GM19328 (cell line): ENCODE measurements at regions not wholly inside any gene's neighbourhood (a gene's known extent, or its start where the extent isn't known, plus 50 kb on each side); places are given as distances from the start of the nearest gene placed in this dataset.
"Not testable (repeated sequence)": the region's sequence is repeated elsewhere in the genome, so short reads cannot be mapped to it uniquely, and the experiment has no call there.

Source experiments
- ATAC-seq: cut with Tn5 transposase; IDR thresholded peaks from one replicate; pipeline ENCODE4 v1.9.1; 2021; ENCODE audit warnings: mild to moderate bottlenecking, moderate library complexity; ENCODE audit not compliant: unreplicated experiment

DNA sequence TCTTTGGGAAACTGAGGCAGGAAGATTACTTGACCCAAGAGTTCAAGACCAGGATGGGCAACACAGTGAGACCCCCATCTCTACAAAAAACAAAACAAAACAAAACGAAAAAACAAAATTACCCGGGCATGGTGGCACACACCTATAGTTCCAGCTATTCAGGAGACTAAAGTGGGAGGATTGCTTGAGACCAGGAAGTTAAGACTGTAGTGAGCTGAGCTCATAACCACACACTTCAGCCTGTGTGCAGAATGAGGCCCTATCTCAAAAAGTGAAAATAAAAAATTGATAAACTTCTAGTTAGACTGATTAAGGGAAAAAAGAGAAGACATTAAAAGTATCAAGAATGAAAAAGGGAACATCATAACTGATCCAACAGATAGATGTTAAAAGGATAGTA is 154.0 kb downstream of the RHOU start:
- ATAC-seq = no peak

DNA sequence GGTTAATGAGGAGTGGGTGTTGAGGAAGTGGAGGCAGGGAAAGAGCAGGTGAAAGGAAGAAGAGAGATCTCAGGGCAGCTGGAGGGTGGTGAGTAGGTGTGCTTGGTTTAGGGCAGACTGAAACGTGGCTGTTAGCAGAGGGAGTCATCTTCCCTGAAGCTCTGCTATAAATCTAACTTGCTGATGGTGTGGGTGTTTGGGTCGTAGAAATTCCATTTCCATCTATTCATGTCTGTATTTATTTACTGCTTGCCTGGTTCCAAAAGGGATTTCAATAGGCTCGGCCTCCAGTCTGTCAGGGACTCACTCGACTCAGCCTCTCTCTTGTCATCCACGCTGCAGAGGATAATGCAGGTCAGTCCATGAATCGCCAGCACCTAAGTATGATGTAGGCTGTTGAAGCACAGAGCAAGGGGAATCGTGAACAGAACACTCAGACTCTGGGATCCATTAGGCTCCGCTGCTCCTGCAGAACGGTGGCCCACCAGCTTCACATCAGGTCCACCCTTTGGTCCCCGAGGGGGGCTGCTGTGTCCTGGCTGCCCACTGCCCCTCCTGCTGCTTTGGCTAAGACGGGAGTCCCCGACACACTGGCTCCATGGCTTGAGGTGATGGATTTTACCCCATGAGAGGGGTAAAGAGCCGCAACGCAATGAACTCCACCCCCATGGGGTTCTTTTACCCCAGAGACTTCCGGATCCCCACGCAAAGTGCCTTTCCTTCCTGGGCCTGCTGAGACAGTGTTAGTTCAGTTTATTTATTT is 156.2 kb downstream of the RHOU start:
- ATAC-seq = no peak

DNA sequence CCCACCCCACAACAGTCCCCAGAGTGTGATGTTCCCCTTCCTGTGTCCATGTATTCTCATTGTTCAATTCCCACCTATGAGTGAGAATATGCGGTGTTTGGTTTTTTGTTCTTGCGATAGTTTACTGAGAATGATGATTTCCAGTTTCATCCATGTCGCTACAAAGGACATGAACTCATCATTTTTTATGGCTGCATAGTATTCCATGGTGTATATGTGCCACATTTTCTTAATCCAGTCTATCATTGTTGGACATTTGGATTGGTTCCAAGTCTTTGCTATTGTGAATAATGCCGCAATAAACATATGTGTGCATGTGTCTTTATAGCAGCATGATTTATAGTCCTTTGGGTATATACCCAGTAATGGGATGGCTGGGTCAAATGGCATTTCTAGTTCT is 156.9 kb downstream of the RHOU start:
- ATAC-seq = not testable (repeated sequence)

DNA sequence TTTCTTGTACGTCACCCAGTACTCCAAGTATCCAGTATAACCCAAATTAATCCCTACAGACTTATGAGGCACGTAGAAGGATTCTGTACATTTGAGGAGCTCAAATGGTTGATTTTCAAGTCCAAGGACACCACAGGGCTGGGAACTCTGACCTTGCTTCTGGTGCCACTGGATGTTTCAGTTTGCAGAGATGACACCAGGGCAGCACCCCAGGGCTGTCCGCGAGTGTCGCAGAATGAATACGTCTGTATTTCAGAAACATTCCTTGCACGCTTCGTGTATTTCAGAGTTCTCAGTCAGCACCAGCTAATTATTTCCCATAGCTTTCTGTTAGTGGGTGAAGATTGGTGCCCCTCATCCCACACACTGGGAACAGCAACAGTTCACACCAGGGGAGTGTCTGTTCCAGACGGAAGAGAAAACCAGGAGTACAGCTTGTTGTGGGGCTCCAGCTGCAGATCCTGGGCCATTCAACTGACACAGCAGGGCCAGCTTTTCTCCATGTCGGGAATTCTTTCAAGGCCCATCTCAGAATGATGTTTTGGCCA is 159.2 kb downstream of the RHOU start:
- ATAC-seq = no peak

DNA sequence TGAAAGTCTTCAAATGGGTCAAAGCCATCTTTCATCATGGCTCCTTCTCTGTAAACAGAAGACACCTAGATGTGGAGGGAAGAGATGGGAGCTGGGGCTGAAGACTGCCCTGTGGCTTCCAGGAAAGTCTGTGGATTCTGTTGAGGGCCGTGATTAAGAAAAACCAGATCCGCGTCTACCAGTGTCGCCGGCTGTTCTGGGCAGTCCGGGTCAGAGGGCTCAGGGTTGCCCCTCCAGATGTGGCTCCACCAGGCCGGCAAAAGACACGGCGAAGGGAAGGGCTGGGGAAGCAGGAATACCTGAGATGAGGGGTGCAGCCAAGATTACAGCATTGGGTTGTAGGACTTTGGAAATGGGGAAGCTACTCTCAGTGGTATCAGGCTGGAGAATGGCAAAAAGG is 162.6 kb downstream of the RHOU start:
- no peak for ATAC-seq

GRCh38 chr1:228898582-228898992 is 163.3 kb downstream of the RHOU start:
- ATAC-seq = peak; percentile 85

- no peak for ATAC-seq
Measured at GRCh38 chr1:228899421-228899956, 164.2 kb downstream of the RHOU start.

DNA sequence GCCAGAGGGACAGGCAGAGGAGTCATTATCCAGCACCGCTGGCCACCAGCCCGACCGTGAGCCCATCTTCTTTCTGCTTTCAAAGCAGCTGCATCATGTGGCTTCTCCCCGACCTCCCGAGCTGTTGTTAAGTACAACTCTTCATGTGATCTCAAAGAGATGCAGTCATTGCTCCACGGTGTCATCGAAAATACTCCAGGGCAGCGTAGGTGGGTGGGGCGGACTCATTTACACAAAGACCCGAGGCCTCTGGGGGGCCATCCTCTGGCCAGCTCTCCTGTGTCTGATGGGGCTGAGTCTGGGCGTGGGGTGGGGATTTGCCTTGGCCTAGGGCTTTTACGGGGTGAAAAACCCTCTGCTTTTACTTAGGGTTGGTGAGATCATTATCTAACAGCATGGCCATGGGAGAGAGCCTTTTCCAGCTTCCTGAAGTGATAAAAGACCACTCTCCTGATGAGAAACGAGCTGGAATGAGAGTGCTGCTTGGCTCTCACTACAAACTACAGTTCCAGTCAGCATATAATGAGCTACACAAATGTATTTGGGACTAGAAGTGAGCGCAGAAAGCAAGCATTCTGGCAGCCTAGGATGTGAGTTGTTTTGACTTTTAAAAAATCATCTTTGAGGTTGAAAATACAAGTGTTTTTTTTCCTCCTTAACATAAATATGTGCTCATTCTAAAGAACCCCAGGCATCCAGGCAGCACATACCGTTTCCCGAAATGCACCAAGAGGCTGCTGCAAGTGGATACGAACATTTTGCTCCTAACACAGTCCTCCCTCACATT is 165.0 kb downstream of the RHOU start:
- ATAC-seq = no peak

DNA sequence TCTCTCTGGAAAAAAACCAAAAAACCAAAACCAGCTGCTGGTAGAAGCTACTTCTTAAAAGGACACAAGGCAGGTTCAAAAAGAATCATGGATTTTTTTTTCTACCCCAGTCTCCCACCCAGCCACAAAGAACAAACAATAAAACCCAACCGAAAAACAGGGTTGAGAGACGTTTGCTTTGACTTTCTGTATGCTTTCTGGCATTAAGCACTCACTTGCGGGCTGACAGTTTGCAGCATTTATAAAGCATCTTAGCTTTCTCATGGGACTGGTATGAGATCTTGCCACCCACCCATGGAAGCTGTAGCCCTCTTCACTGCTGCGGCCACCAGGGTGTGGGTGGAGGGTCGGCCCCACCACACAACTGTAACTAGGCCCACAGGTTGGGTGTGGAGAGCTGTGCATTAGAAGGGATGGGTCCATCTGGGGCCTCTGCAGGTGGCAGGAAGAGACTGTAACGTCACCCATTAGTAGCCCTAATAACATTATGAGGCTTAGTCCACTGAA is 165.7 kb downstream of the RHOU start:
- no peak for ATAC-seq

DNA sequence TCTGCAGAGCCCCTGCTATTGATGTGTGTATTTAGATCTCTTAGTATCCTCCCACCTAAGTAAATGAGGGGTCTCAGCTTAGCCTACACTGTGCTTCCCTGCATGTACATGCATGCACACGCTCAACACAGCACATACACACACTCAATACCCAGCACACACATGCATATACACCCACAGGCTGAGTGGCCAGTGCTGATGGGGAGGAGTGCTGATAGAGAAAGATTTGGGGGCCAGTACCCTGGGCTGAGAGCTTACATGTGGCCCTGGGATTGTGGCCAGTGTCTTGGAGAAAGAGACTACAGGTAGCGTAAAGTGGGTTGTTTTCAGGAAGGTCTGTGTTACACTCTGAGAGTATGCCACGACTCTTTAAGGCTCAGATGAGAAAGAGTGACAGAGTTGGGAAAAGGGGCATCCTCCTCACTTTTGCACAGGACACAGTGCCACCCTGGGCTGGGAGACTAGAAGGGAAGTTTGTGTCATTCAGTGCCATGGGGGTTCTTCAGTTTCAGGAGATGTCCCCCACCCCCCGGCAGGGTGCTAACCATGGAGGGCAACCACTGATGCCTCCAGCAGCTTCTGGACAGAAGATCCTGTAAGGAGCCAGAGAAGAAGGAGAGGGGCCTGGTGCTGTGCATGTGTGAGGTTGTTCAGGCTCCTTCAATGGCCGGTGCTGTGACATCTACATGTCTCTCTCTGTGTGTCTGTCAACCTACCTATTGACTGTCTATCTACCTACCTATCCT is 166.8 kb downstream of the RHOU start:
- no peak for ATAC-seq

GRCh38 chr1:228902781-228903433 is 167.6 kb downstream of the RHOU start:
- no peak for ATAC-seq

DNA sequence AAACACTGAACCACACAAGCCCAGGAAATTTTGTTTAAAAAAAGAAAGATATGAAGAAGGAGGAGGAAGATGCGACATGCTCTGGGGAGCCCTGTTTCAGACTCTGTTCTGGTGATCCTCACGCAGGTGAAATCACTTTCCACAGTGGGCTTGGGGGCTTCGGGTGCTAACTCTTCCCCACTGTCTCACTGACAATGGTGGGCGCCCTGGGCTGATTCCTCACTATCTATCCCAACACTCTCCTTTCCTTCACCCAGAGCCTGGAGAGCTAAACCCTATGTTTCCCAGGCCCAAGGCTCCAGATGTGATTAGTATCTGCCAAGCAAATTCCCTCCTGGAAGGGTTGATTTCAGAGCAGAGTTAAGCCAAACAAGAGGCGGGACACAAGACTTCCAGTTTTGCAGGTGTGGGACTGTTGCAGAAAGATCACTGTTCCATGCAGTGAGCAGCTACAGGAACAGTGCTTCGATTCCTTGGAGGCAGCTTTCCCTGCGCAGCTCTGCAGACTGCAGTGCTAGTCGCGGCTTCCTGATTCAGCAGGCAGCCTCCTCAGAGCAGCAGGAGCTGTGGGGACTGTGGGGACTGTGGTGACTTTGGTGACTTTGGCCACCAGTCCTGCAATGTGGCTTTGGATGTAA is 168.3 kb downstream of the RHOU start:
- no peak for ATAC-seq

DNA sequence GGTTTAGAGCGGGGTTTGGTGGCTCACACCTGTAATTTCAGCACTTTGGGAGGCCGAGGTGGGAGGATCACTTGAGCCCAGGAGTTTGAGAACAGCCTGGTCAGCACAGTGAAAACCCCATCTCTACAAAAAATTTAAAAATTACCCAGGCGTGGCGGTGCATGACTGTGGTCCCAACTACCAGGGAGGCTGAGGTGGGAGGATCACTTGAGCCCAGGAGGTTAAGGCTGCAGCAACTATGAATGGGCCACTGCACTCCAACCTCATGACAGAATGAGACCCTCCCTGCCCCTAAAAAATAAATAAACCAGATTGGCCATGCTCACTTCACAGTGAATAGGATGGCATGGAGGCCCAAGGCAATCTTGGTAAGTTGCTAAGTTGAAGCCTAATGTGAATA is 168.9 kb downstream of the RHOU start:
- ATAC-seq = no peak

- ATAC-seq = no peak
Measured at GRCh38 chr1:228905701-228906101, 170.4 kb downstream of the RHOU start.

DNA sequence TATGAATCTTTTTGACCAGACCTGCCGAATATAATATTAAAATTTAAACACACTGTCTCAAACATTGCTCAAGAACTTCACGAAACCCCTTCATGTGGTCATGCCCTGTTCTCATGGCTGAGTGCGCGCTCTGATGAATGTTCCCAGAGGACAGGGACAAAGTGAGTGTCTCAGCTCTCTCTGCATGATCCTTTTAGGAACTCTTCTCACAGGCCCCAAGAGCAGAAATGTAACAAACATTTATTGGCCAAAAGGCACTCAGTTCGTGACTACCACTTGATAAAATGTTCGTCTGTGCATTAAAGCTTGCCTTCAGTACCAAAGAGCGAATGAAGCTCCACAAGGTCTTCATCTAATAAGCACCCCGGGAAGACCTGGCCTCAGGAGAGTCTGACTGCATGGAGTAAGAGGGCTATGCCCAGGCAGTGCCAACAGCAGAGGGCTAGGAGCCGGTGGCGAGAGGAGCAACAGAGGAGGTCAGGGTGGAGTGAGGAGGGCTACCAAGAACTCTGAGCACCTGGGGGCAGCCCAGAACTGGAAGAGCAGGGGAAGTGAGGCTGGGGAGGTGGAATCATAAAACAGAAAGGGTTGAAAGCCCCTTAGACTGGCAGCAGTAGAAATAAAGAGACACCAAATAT is 171.1 kb downstream of the RHOU start:
- no peak for ATAC-seq

GRCh38 chr1:228911225-228912210 is 176.2 kb downstream of the RHOU start:
- no peak for ATAC-seq

DNA sequence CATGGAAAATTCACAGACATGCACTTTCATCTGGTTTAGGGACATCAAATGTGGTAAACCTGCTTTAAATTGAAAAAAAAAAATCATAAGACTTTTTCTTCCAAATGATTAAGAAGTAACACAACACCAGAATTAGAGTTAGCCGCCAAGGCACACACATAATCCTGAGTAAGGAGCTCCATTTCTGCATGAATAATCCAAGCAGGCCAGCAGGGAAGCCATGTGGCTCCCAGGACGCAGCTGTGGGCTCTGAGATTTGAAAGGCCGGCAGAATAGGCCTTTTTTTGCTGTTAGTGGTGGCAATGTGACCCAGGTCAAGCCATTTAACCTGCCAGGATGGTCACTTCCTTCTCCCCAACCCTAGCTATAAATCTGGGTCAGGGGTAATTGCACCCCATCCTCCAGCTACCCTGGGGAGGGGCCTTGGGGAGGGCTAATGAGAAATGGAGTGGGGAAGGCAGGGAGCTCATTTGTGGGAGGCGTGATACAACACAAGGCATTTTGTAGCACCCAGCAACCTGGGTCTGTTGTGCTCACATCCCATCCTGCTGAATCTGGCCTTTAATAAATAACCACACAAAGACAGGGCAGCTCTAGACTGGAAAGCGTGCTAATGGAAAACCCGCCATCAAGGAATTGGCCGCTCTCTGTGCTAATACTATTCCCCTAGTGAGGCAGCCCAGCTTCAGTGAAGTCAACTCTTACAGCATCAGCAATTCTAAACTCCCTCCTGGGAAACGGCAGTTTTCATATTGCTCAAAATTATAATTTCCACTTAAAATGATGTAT is 178.5 kb downstream of the RHOU start:
- no peak for ATAC-seq
